ENCODE measurements at regions not wholly inside any gene's neighbourhood (a gene's known extent, or its start where the extent isn't known, plus 50 kb on each side); places are given as distances from the start of the nearest gene placed in this dataset.

GRCh38 chr1:221556435-221556834, 185.5 kb downstream of the DUSP10 start:
- Histone ChIP-seq H3K9me3 (ENCODE audit: control insufficient read depth, low read length) (no peaks in the 10 kb centered on the region), H3K36me3 (ENCODE audit: control insufficient read depth, insufficient read depth, low read length) (no peaks in the 10 kb centered on the region), H3K9ac (no peak overlapping the region), H3K4me1 (peaks cover 3% of the 10 kb centered on the region), H2AFZ (peak overlapping the region; percentile 50), H3K4me3 (ENCODE audit: low read depth, low read length) (no peak overlapping the region), H3K4me2 (ENCODE audit: low read length) (no peak overlapping the region), H3K27me3 (ENCODE audit: control insufficient read depth, insufficient read depth, low read length) (no peaks in the 10 kb centered on the region), H3K79me2 (no peaks in the 10 kb centered on the region), H3K27ac (no peak overlapping the region)
- TF ChIP-seq CTCF (IDR thresholded peaks at IDR 0.05) = no peak

- no peak overlapping the region for H3K27ac ChIP-seq
- no peak overlapping the region for H3K4me2 ChIP-seq (ENCODE audit: low read length)
- H3K9me3 ChIP-seq (ENCODE audit: control insufficient read depth, low read length) = no peaks in the 10 kb centered on the region
- H3K4me3 ChIP-seq (ENCODE audit: low read depth, low read length) = no peak overlapping the region
- H2AFZ ChIP-seq = no peak overlapping the region
- TF ChIP-seq CTCF (IDR thresholded peaks at IDR 0.05) = no peak
- no peaks in the 10 kb centered on the region for H3K27me3 ChIP-seq (ENCODE audit: control insufficient read depth, insufficient read depth, low read length)
- no peaks in the 10 kb centered on the region for H3K79me2 ChIP-seq
- peaks cover 3% of the 10 kb centered on the region for H3K4me1 ChIP-seq
- H3K9ac ChIP-seq = no peak overlapping the region
- H3K36me3 ChIP-seq (ENCODE audit: control insufficient read depth, insufficient read depth, low read length) = no peaks in the 10 kb centered on the region
These were observed 184.9 kb downstream of the DUSP10 start for GRCh38 chr1:221557013-221557412.

- Histone ChIP-seq H3K36me3 (ENCODE audit: control insufficient read depth, insufficient read depth, low read length) (no peaks in the 10 kb centered on the region), H3K4me2 (ENCODE audit: low read length) (no peak overlapping the region), H3K79me2 (no peaks in the 10 kb centered on the region), H3K9ac (no peak overlapping the region), H3K27me3 (ENCODE audit: control insufficient read depth, insufficient read depth, low read length) (no peaks in the 10 kb centered on the region), H3K27ac (no peak overlapping the region), H2AFZ (no peak overlapping the region), H3K4me3 (ENCODE audit: low read depth, low read length) (no peak overlapping the region), H3K9me3 (ENCODE audit: control insufficient read depth, low read length) (no peaks in the 10 kb centered on the region), H3K4me1 (peaks cover 3% of the 10 kb centered on the region)
- TF ChIP-seq CTCF (IDR thresholded peaks at IDR 0.05) = no peak
These were observed 183.5 kb downstream of the DUSP10 start for GRCh38 chr1:221558396-221558795.

GRCh38 chr1:221559911-221560310, 182.0 kb downstream of the DUSP10 start:
- Histone ChIP-seq H2AFZ (no peak overlapping the region), H3K27ac (no peak overlapping the region), H3K4me1 (peaks cover 3% of the 10 kb centered on the region), H3K4me3 (ENCODE audit: low read depth, low read length) (no peak overlapping the region), H3K9me3 (ENCODE audit: control insufficient read depth, low read length) (no peaks in the 10 kb centered on the region), H3K27me3 (ENCODE audit: control insufficient read depth, insufficient read depth, low read length) (no peaks in the 10 kb centered on the region), H3K4me2 (ENCODE audit: low read length) (no peak overlapping the region), H3K9ac (no peak overlapping the region), H3K79me2 (no peaks in the 10 kb centered on the region), H3K36me3 (ENCODE audit: control insufficient read depth, insufficient read depth, low read length) (no peaks in the 10 kb centered on the region)
- TF ChIP-seq CTCF (IDR thresholded peaks at IDR 0.05) = no peak
